GM23338 (cell line): ENCODE measurements at regions not wholly inside any gene's neighbourhood (a gene's known extent, or its start where the extent isn't known, plus 50 kb on each side); places are given as distances from the start of the nearest gene placed in this dataset.

Source experiments
- ATAC-seq: fragments of 200-7000 bp; cut with Tn5 transposase; 3 replicates; pipeline ENCODE4 v1.9.1; 2020
- DNase-seq: peaks from one replicate; pipeline ENCODE4 v3.0.0-alpha.2; 2015; ENCODE audit warnings: low spot score
- H2AFZ ChIP-seq: fragments of 200-600 bp; sonication (generic); 2 replicates; pipeline ENCODE4 v1.8.0; 2016; ENCODE audit warnings: antibody characterized with exemption, mild to moderate bottlenecking, moderate library complexity
- H3F3A ChIP-seq: fragments of 200-600 bp; sonication (generic); replicated peaks from 2 replicates; pipeline ENCODE4 v1.8.0; 2017; ENCODE audit warnings: antibody characterized with exemption, mixed run types, low read depth
- H3K27ac ChIP-seq: fragments of 200-600 bp; sonication (generic); 2 replicates; pipeline ENCODE4 v1.6.1; 2016; ENCODE audit warnings: low read depth
- H3K27me3 ChIP-seq: fragments of 200-600 bp; sonication (generic); 2 replicates; pipeline ENCODE4 v1.8.0; 2016; ENCODE audit warnings: mild to moderate bottlenecking, mixed run types, moderate library complexity; ENCODE audit not compliant: insufficient read depth
- H3K36me3 ChIP-seq: fragments of 200-600 bp; sonication (generic); 2 replicates; pipeline ENCODE4 v1.8.0; 2016; ENCODE audit warnings: mild to moderate bottlenecking; ENCODE audit not compliant: insufficient read depth
- H3K4me1 ChIP-seq: fragments of 200-600 bp; sonication (generic); 2 replicates; pipeline ENCODE4 v1.8.0; 2016; ENCODE audit warnings: mild to moderate bottlenecking, moderate library complexity; ENCODE audit not compliant: insufficient read depth
- H3K4me2 ChIP-seq: fragments of 200-600 bp; sonication (generic); 2 replicates; pipeline ENCODE4 v1.7.1; 2017; ENCODE audit warnings: mixed run types
- H3K4me3 ChIP-seq: fragments of 200-600 bp; sonication (generic); 2 replicates; pipeline ENCODE4 v1.6.1; 2016; ENCODE audit warnings: mixed run types
- H3K79me2 ChIP-seq: fragments of 200-600 bp; sonication (generic); replicated peaks from 2 replicates; pipeline ENCODE4 v1.8.0; 2017; ENCODE audit warnings: mild to moderate bottlenecking; ENCODE audit not compliant: insufficient read depth
- H3K9me2 ChIP-seq: fragments of 200-600 bp; sonication (generic); 2 replicates; pipeline ENCODE4 v1.8.0; 2017; ENCODE audit not compliant: insufficient read depth
- H4K20me1 ChIP-seq: fragments of 200-600 bp; sonication (generic); replicated peaks from 2 replicates; pipeline ENCODE4 v1.8.0; 2017; ENCODE audit warnings: mild to moderate bottlenecking; ENCODE audit not compliant: insufficient read depth
- H3K27ac Mint-ChIP-seq: 2 replicates; pipeline ENCODE4 v1.8.0; 2020; ENCODE audit warnings: inconsistent platforms, mild to moderate bottlenecking, moderate library complexity, mixed read lengths
- H3K27me3 Mint-ChIP-seq: 3 replicates; pipeline ENCODE4 v1.8.0; 2022; ENCODE audit warnings: low read depth, mild to moderate bottlenecking, moderate library complexity, mixed read lengths, inconsistent platforms; ENCODE audit not compliant: insufficient read depth, poor library complexity
- H3K36me3 Mint-ChIP-seq: 3 replicates; pipeline ENCODE4 v1.8.0; 2021; ENCODE audit warnings: low read depth, mild to moderate bottlenecking, inconsistent platforms, moderate library complexity, mixed read lengths
- H3K4me1 Mint-ChIP-seq: 3 replicates; pipeline ENCODE4 v1.8.0; 2020; ENCODE audit warnings: mild to moderate bottlenecking, inconsistent platforms, mixed read lengths
- H3K4me3 Mint-ChIP-seq: 3 replicates; pipeline ENCODE4 v1.8.0; 2021; ENCODE audit warnings: moderate library complexity, mild to moderate bottlenecking, inconsistent platforms, mixed read lengths
- H3K9me3 Mint-ChIP-seq: 3 replicates; pipeline ENCODE4 v1.8.0; 2020; ENCODE audit warnings: moderate library complexity, mild to moderate bottlenecking, inconsistent platforms, mixed read lengths
- CREB1 ChIP-seq: fragments of 250-450 bp; sonication (Bioruptor Pico); IDR thresholded peaks from 2 replicates; pipeline ENCODE4 v1.5.0; 2020; ENCODE audit warnings: low read depth, mild to moderate bottlenecking, moderate library complexity
- ETS1 ChIP-seq: IDR thresholded peaks from 2 replicates; pipeline ENCODE4 v1.6.1; 2016; ENCODE audit warnings: antibody characterized with exemption
- EZH2phosphoT487 ChIP-seq: fragments of 200-600 bp; sonication (generic); IDR thresholded peaks from one replicate; pipeline ENCODE4 v1.8.1; 2018; ENCODE audit warnings: antibody characterized with exemption; ENCODE audit not compliant: unreplicated experiment
- JUNB ChIP-seq: IDR thresholded peaks from one replicate; pipeline ENCODE4 v1.6.1; 2016; ENCODE audit warnings: antibody characterized with exemption; ENCODE audit not compliant: unreplicated experiment
- NANOG ChIP-seq: IDR thresholded peaks from 2 replicates; pipeline ENCODE4 v1.6.1; 2016; ENCODE audit warnings: antibody characterized with exemption, borderline replicate concordance
- POLR2AphosphoS5 ChIP-seq: IDR thresholded peaks from 2 replicates; pipeline ENCODE4 v1.6.1; 2016; ENCODE audit warnings: antibody characterized with exemption, low read depth
- REST ChIP-seq: IDR thresholded peaks from one replicate; pipeline ENCODE4 v1.6.1; 2018; ENCODE audit warnings: antibody characterized with exemption; ENCODE audit not compliant: unreplicated experiment
- STAT1 ChIP-seq: IDR thresholded peaks from one replicate; pipeline ENCODE4 v1.6.1; 2016; ENCODE audit warnings: antibody characterized with exemption; ENCODE audit not compliant: unreplicated experiment
- ZNF114 ChIP-seq: fragments of 250-450 bp; sonication (Bioruptor Pico); IDR thresholded peaks from 2 replicates; pipeline ENCODE4 v1.5.0; 2020; ENCODE audit warnings: mild to moderate bottlenecking, moderate library complexity
- ZNF331 ChIP-seq: fragments of 250-450 bp; sonication (Bioruptor Pico); IDR thresholded peaks from 2 replicates; pipeline ENCODE4 v1.5.0; 2020; ENCODE audit warnings: low read depth, mild to moderate bottlenecking, moderate library complexity
- TF ChIP-seq, protein P1 (sequence below): fragments of 250-450 bp; sonication (Bioruptor Pico); IDR thresholded peaks from 2 replicates; pipeline ENCODE4 v1.5.0; 2020; ENCODE audit warnings: mild to moderate bottlenecking, moderate library complexity

- TF ChIP-seq REST (no peak), NANOG (no peak), ZNF331 (CRISPR knock-in tag) (no peak), EZH2phosphoT487 (no peak), JUNB (no peak)
These were observed 78.2 kb downstream of the KIF2B start (continued) for GRCh38 chr17:53900951-53901350.

DNA sequence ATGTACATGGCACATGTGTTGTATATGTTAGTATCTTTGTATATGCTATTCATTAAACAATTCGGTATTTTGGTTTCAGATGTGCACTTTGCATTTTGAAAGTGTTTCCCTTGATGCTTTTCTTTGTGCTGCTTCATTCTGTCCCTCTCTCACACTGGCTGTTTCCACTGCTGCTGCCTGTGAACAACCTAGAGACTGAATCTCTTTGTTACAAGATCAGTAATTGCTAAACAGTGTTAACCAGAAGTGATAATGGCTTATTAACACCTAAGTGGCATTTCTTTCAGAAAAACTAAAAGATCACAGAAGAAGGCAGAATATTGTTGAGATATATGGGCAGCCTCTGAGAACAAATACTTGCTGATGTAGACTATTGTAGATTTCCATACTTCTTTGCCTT, 84.7 kb downstream of the KIF2B start:
- Mint-ChIP-seq H3K36me3 (0 out of 3 replicates have a peak, but pooled peaks cover 3% of the 10 kb centered on the region), H3K4me1 (no peaks in the 10 kb centered on the region), H3K4me3 (no peak overlapping the region), H3K9me3 (peaks cover 15% of the 10 kb centered on the region), H3K27me3 (no peaks in the 10 kb centered on the region), H3K27ac (no peak overlapping the region)
- Histone ChIP-seq H3K36me3 (no peaks in the 10 kb centered on the region), H3K79me2 (no peaks in the 10 kb centered on the region), H3K27me3 (no peaks in the 10 kb centered on the region), H2AFZ (no peak overlapping the region), H3K4me2 (no peak overlapping the region), H3K27ac (no peak overlapping the region), H4K20me1 (no peaks in the 10 kb centered on the region), H3K9me2 (no peaks in the 10 kb centered on the region), H3F3A (no peaks in the 10 kb centered on the region), H3K4me1 (no peaks in the 10 kb centered on the region), H3K4me3 (no peak overlapping the region)
- DNase-seq: no peak
- no peak for ATAC-seq
- no peak for TF ChIP-seq ZNF114
- TF ChIP-seq POLR2AphosphoS5: no peak
- TF ChIP-seq ETS1: no peak
- TF ChIP-seq CREB1 (CRISPR knock-in tag): no peak
- TF ChIP-seq EZH2phosphoT487: no peak
- TF ChIP-seq STAT1: no peak

- H3K79me2 ChIP-seq: no peaks in the 10 kb centered on the region
- ATAC-seq (no peak), DNase-seq (no peak)
- H3K27ac ChIP-seq: no peak overlapping the region
- Mint-ChIP-seq H3K36me3 (no peaks in the 10 kb centered on the region), H3K9me3 (peaks cover 5% of the 10 kb centered on the region; the same call in 1 of the 3 replicates), H3K27ac (no peak overlapping the region), H3K4me1 (no peaks in the 10 kb centered on the region; the same call in 2 of the 3 replicates), H3K4me3 (no peak overlapping the region), H3K27me3 (no peaks in the 10 kb centered on the region)
- no peak overlapping the region for H3K4me2 ChIP-seq
- no peak overlapping the region for H2AFZ ChIP-seq
- 0 out of 2 replicates have a peak, but pooled peaks cover 4% of the 10 kb centered on the region for H3K9me2 ChIP-seq
- H3K4me3 ChIP-seq: no peak overlapping the region
- no peaks in the 10 kb centered on the region for H3K36me3 ChIP-seq
- H4K20me1 ChIP-seq: no peaks in the 10 kb centered on the region
- no peaks in the 10 kb centered on the region for H3F3A ChIP-seq
- no peaks in the 10 kb centered on the region for H3K4me1 ChIP-seq
- no peaks in the 10 kb centered on the region for H3K27me3 ChIP-seq
- TF ChIP-seq NANOG (no peak), EZH2phosphoT487 (no peak), STAT1 (no peak)
- TF ChIP-seq, protein P1, sequence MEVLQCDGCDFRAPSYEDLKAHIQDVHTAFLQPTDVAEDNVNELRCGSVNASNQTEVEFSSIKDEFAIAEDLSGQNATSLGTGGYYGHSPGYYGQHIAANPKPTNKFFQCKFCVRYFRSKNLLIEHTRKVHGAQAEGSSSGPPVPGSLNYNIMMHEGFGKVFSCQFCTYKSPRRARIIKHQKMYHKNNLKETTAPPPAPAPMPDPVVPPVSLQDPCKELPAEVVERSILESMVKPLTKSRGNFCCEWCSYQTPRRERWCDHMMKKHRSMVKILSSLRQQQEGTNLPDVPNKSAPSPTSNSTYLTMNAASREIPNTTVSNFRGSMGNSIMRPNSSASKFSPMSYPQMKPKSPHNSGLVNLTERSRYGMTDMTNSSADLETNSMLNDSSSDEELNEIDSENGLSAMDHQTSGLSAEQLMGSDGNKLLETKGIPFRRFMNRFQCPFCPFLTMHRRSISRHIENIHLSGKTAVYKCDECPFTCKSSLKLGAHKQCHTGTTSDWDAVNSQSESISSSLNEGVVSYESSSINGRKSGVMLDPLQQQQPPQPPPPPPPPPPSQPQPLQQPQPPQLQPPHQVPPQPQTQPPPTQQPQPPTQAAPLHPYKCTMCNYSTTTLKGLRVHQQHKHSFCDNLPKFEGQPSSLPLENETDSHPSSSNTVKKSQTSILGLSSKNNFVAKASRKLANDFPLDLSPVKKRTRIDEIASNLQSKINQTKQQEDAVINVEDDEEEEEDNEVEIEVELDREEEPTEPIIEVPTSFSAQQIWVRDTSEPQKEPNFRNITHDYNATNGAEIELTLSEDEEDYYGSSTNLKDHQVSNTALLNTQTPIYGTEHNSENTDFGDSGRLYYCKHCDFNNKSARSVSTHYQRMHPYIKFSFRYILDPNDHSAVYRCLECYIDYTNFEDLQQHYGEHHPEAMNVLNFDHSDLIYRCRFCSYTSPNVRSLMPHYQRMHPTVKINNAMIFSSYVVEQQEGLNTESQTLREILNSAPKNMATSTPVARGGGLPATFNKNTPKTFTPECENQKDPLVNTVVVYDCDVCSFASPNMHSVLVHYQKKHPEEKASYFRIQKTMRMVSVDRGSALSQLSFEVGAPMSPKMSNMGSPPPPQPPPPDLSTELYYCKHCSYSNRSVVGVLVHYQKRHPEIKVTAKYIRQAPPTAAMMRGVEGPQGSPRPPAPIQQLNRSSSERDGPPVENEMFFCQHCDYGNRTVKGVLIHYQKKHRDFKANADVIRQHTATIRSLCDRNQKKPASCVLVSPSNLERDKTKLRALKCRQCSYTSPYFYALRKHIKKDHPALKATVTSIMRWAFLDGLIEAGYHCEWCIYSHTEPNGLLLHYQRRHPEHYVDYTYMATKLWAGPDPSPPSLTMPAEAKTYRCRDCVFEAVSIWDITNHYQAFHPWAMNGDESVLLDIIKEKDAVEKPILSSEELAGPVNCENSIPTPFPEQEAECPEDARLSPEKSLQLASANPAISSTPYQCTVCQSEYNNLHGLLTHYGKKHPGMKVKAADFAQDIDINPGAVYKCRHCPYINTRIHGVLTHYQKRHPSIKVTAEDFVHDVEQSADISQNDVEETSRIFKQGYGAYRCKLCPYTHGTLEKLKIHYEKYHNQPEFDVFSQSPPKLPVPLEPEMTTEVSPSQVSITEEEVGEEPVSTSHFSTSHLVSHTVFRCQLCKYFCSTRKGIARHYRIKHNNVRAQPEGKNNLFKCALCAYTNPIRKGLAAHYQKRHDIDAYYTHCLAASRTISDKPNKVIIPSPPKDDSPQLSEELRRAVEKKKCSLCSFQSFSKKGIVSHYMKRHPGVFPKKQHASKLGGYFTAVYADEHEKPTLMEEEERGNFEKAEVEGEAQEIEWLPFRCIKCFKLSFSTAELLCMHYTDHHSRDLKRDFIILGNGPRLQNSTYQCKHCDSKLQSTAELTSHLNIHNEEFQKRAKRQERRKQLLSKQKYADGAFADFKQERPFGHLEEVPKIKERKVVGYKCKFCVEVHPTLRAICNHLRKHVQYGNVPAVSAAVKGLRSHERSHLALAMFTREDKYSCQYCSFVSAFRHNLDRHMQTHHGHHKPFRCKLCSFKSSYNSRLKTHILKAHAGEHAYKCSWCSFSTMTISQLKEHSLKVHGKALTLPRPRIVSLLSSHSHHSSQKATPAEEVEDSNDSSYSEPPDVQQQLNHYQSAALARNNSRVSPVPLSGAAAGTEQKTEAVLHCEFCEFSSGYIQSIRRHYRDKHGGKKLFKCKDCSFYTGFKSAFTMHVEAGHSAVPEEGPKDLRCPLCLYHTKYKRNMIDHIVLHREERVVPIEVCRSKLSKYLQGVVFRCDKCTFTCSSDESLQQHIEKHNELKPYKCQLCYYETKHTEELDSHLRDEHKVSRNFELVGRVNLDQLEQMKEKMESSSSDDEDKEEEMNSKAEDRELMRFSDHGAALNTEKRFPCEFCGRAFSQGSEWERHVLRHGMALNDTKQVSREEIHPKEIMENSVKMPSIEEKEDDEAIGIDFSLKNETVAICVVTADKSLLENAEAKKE: no peak
These were observed 87.1 kb downstream of the KIF2B start for GRCh38 chr17:53909802-53910201.
